Erythroblast (primary cell): ENCODE measurements at regions not wholly inside any gene's neighbourhood (a gene's known extent, or its start where the extent isn't known, plus 50 kb on each side); places are given as distances from the start of the nearest gene placed in this dataset.

ENCODE experiments used
- GATA1 ChIP-seq: IDR thresholded peaks from 2 replicates; pipeline ENCODE4 v1.6.1; 2011; ENCODE audit warnings: low read depth, mild to moderate bottlenecking, control low read depth, low read length, moderate library complexity
- POLR2A ChIP-seq: IDR thresholded peaks from 2 replicates; pipeline ENCODE4 v1.6.1; 2011; ENCODE audit warnings: mild to moderate bottlenecking, low read length

- TF ChIP-seq POLR2A = no peak
- TF ChIP-seq GATA1 = no peak
These were observed 351.1 kb upstream of the TLE4 start for GRCh38 chr9:79220666-79221065.
